Stomach (tissue), 8 donors: ENCODE measurements at regions not wholly inside any gene's neighbourhood (a gene's known extent, or its start where the extent isn't known, plus 50 kb on each side); places are given as distances from the start of the nearest gene placed in this dataset.

Source experiments
- DNase-seq, 2 donors: peaks; one replicate each; pipeline versions ENCODE4 v3.0.0 to v3.0.0-alpha.2; 2013 to 2019
- H3K27ac ChIP-seq, 5 donors: fragments of 200-600 bp in 4 of 5; sonication (generic) in 4 of 5; one replicate each; pipeline ENCODE4 v1.5.1; 2013 to 2019; ENCODE audit warnings: mild to moderate bottlenecking in 1 of 5, moderate library complexity in 1 of 5
- H3K27me3 ChIP-seq, 3 donors: fragments of 200-600 bp; sonication (generic); one replicate each; pipeline ENCODE4 v1.5.1; 2017 to 2019; ENCODE audit warnings: mixed run types in 1 of 3
- H3K36me3 ChIP-seq, 4 donors: fragments of 200-600 bp; sonication (generic); 1 replicate in 3 of 4; 2 replicates in 1 of 4; pipeline ENCODE4 v1.5.1; 2016 to 2019
- H3K4me1 ChIP-seq, 4 donors: fragments of 200-600 bp; sonication (generic); one replicate each; pipeline ENCODE4 v1.5.1; 2016 to 2019
- H3K4me3 ChIP-seq, 4 donors: fragments of 200-600 bp; sonication (generic) in 3 of 4; one replicate each; pipeline ENCODE4 v1.5.1; 2016 to 2019; ENCODE audit warnings: mild to moderate bottlenecking in 1 of 4
- H3K9me3 ChIP-seq, 4 donors: fragments of 200-600 bp; sonication (generic); one replicate each; pipeline ENCODE4 v1.5.1; 2016 to 2019
- CTCF ChIP-seq, 7 experiments: fragments of 450-650 bp in 4 of 7; fragments of 200-600 bp in 3 of 7; sonication (generic) in 3 of 7; IDR thresholded peaks; one replicate each; pipeline ENCODE4 v1.5.1; 2016 to 2019; ENCODE audit warnings: antibody characterized with exemption in 7 of 7, control low read depth in 2 of 7, mild to moderate bottlenecking in 1 of 7
- EP300 ChIP-seq: sonication (generic); formaldehyde crosslinking; IDR thresholded peaks from one replicate; pipeline ENCODE4 v1.6.1; 2017; ENCODE audit warnings: antibody characterized with exemption
- POLR2A ChIP-seq, 4 donors: fragments of 450-650 bp; IDR thresholded peaks; one replicate each; pipeline ENCODE4 v1.6.1; 2016; ENCODE audit warnings: antibody characterized with exemption in 4 of 4, control low read depth in 2 of 4, mild to moderate bottlenecking in 1 of 4, moderate library complexity in 1 of 4
- POLR2AphosphoS5 ChIP-seq, 3 donors: sonication (generic); formaldehyde crosslinking; IDR thresholded peaks; one replicate each; pipeline ENCODE4 v1.6.1; 2016; ENCODE audit warnings: antibody characterized with exemption in 3 of 3
- WGBS, 5 donors: extraction: QIAGEN DNeasy Blood & Tissue Kit in 3 of 5; methylation state at CpG; one replicate each; pipeline versions ENCODE4 v1.1.5 to v1.1.7; 2013 to 2018; 5-methylcytosine and 5-hydroxymethylcytosine counted together
- intact Hi-C: fragments of 100-400 bp; cut with DNase I; formaldehyde crosslinking; loops from one replicate; pipeline ENCODE4 v1.15.1; 2023; ENCODE audit warnings: low total_unique reads
- donor health status: healthy with polysubstance abuse.
- donor health status: Bipolar disorder and iron deficiency.
- donor health status: healthy.

- no peak for TF ChIP-seq EP300
- TF ChIP-seq POLR2AphosphoS5 (IDR thresholded peaks at IDR 0.05), result no peak
- TF ChIP-seq CTCF (IDR thresholded peaks at IDR 0.05), result no peak
- TF ChIP-seq POLR2A (IDR thresholded peaks at IDR 0.05), result no peak
Observed at GRCh38 chr20:55755411-55755810, 249.9 kb downstream of the CBLN4 start.

GRCh38 chr20:55746723-55747122, 258.6 kb downstream of the CBLN4 start:
- Histone ChIP-seq H3K4me3 (no peak overlapping the region), H3K36me3 (no peaks in the 10 kb centered on the region), H3K27me3 (no peaks in the 10 kb centered on the region), H3K4me1 (no peaks in the 10 kb centered on the region), H3K9me3 (peaks cover 0 to 5% (median 0%) of the 10 kb centered on the region in 4 donors), H3K27ac (no peak overlapping the region)
- WGBS, 5 donors, result 58 to 82% (median 69%) methylated on average over 1 of the region's 1 CpG
- no peak for DNase-seq
- intact Hi-C loops, result no loop called here
- TF ChIP-seq CTCF (IDR thresholded peaks at IDR 0.05), result no peak

More at GRCh38 chr20:55755411-55755810, 249.9 kb downstream of the CBLN4 start:
- Histone ChIP-seq H3K4me1 (no peaks in the 10 kb centered on the region), H3K9me3 (peaks cover 0 to 3% (median 0%) of the 10 kb centered on the region in 4 donors), H3K4me3 (no peak overlapping the region), H3K36me3 (no peaks in the 10 kb centered on the region), H3K27ac (no peak overlapping the region), H3K27me3 (no peaks in the 10 kb centered on the region)
- WGBS, 5 donors, result 83 to 90% (median 88%) methylated on average over 5 of the region's 5 CpGs
- intact Hi-C loops, result no loop called here
- no peak for DNase-seq

- H3K27me3 ChIP-seq, result no peaks in the 10 kb centered on the region
- H3K27ac ChIP-seq, result no peak overlapping the region
- DNase-seq, result no peak
- no peaks in the 10 kb centered on the region for H3K36me3 ChIP-seq
- WGBS, 5 donors, result 52 to 77% (median 66%) methylated on average over 1 of the region's 1 CpG
- no peaks in the 10 kb centered on the region for H3K4me1 ChIP-seq
- no peak for TF ChIP-seq EP300
- no peak for TF ChIP-seq POLR2A (IDR thresholded peaks at IDR 0.05)
- no peak for TF ChIP-seq POLR2AphosphoS5 (IDR thresholded peaks at IDR 0.05)
- no peak for TF ChIP-seq CTCF (IDR thresholded peaks at IDR 0.05)
- H3K4me3 ChIP-seq, result no peak overlapping the region
- peaks cover 0 to 5% (median 0%) of the 10 kb centered on the region in 4 donors for H3K9me3 ChIP-seq
- intact Hi-C loops, result no loop called here
Observed at GRCh38 chr20:55745840-55746239, 259.5 kb downstream of the CBLN4 start.

- Histone ChIP-seq H3K4me3 (no peak overlapping the region), H3K27ac (no peak overlapping the region), H3K9me3 (peaks cover 0 to 5% (median 0%) of the 10 kb centered on the region in 4 donors), H3K27me3 (no peaks in the 10 kb centered on the region), H3K4me1 (no peaks in the 10 kb centered on the region), H3K36me3 (no peaks in the 10 kb centered on the region)
- 77 to 89% (median 83%) methylated on average over 10 of the region's 10 CpGs for WGBS, 5 donors
- no peak for TF ChIP-seq EP300
- no peak for TF ChIP-seq POLR2A (IDR thresholded peaks at IDR 0.05)
- no peak for TF ChIP-seq CTCF (IDR thresholded peaks at IDR 0.05)
- TF ChIP-seq POLR2AphosphoS5 (IDR thresholded peaks at IDR 0.05), result no peak
- DNase-seq, result no peak
- intact Hi-C loops, result no loop called here
Observed at GRCh38 chr20:55744896-55745295, 260.4 kb downstream of the CBLN4 start.
